ENCODE measurements at regions not wholly inside any gene's neighbourhood (a gene's known extent, or its start where the extent isn't known, plus 50 kb on each side); places are given as distances from the start of the nearest gene placed in this dataset.

GRCh38 chr9:120212153-120212852 lies 367.7 kb downstream of the CDK5RAP2 start:
- TF ChIP-seq EZH2 (IDR thresholded peaks at IDR 0.05; ENCODE audit: borderline replicate concordance, low read length) (no peak), CTCF (IDR thresholded peaks at IDR 0.05; ENCODE audit: low read length) (no peak)

Measured in OCI-LY1 (cell line).